Stimulated activated naive CD8-positive, alpha-beta T cell treated with anti-CD3 and anti-CD28 coated beads, Interleukin-15, Interleukin-2, amounts not matched to agents 100 ng/mL and 50 ng/mL, for 24 hours (primary cell): ENCODE measurements at regions not wholly inside any gene's neighbourhood (a gene's known extent, or its start where the extent isn't known, plus 50 kb on each side); places are given as distances from the start of the nearest gene placed in this dataset.

Experiments
- H3K27ac Mint-ChIP-seq: one replicate; pipeline ENCODE4 v1.8.0; 2021; ENCODE audit warnings: mild to moderate bottlenecking, mixed read lengths
- H3K27me3 Mint-ChIP-seq: one replicate; pipeline ENCODE4 v1.8.0; 2021; ENCODE audit warnings: mixed read lengths
- H3K36me3 Mint-ChIP-seq: one replicate; pipeline ENCODE4 v1.8.0; 2021; ENCODE audit warnings: low read depth, mixed read lengths
- H3K4me1 Mint-ChIP-seq: one replicate; pipeline ENCODE4 v1.8.0; 2021; ENCODE audit warnings: low read depth, mixed read lengths
- H3K4me3 Mint-ChIP-seq: one replicate; pipeline ENCODE4 v1.8.0; 2021; ENCODE audit warnings: mild to moderate bottlenecking, mixed read lengths
- H3K9me3 Mint-ChIP-seq: one replicate; pipeline ENCODE4 v1.8.0; 2021; ENCODE audit warnings: mixed read lengths

DNA sequence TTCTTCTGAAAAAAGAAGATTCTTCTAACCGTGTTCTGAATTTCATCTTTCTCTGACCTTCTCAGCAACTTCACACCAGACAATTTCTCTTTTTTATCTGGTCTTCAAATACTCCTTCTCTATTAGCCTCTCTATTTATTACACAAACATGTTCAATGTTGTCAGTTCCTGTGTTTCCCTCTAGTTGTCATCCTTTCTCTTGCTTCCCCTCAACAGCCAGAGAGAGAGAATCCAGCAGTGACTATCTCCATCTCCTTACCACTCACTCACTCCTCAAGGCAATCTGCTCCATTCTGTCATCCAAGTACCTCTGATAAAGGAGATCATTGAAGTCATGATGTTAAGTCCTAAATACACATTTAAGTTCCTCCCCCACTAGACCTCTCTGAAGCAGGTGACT is 491.9 kb upstream of the CHAC2 start:
- Mint-ChIP-seq H3K9me3 (peaks cover 22% of the 10 kb centered on the region), H3K36me3 (no peaks in the 10 kb centered on the region), H3K27me3 (no peaks in the 10 kb centered on the region), H3K27ac (no peak overlapping the region), H3K4me1 (no peaks in the 10 kb centered on the region), H3K4me3 (no peak overlapping the region)

GRCh38 chr2:53268626-53269025 is 499.0 kb upstream of the CHAC2 start:
- Mint-ChIP-seq H3K36me3 (no peaks in the 10 kb centered on the region), H3K9me3 (peaks cover 11% of the 10 kb centered on the region), H3K27ac (no peak overlapping the region)

GRCh38 chr2:53268086-53268485 is 499.5 kb upstream of the CHAC2 start:
- H3K4me3 Mint-ChIP-seq = no peak overlapping the region
- H3K9me3 Mint-ChIP-seq = peaks cover 7% of the 10 kb centered on the region
- no peak overlapping the region for H3K27ac Mint-ChIP-seq
- no peaks in the 10 kb centered on the region for H3K4me1 Mint-ChIP-seq
- H3K27me3 Mint-ChIP-seq = no peaks in the 10 kb centered on the region
- no peaks in the 10 kb centered on the region for H3K36me3 Mint-ChIP-seq

More at GRCh38 chr2:53268626-53269025, 499.0 kb upstream of the CHAC2 start:
- Mint-ChIP-seq H3K27me3 (no peaks in the 10 kb centered on the region), H3K4me1 (no peaks in the 10 kb centered on the region), H3K4me3 (no peak overlapping the region)

DNA sequence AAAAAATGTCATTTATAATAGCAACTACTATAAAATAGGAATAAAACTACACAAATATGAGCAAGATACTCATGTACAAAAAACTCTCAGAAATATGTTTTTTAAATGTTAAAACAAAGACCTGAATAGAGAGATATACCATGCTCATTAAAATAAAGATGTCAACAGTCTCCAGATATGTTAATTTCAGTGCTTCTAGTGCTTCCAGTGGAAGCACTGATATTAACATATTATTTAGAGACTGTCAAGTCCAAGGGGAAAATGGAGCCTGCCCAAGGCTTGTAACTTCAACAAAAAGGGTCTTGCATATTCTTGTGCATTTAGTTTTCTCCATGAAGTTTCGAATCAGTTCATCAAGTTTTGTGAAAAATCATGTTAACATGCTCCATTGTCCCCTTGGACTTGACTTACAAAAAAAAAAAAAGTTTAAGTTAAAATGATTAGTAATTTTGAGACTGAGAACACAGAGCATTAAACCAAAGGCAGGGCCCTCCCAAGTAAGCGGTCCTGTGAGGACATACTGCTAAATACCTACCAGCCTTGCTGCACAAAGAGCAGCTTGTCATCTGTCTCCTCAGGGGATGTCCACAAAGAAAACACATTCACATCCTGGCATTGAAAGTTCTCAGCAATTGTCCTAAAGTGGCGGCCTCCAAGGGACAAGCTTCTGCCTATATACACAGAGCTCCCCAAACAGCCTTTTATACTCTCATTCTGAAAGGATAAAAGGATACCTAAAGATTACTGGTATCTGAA is 501.9 kb upstream of the CHAC2 start:
- Mint-ChIP-seq H3K4me1 (no peaks in the 10 kb centered on the region), H3K4me3 (no peak overlapping the region), H3K27me3 (no peaks in the 10 kb centered on the region), H3K27ac (no peak overlapping the region), H3K9me3 (peaks cover 5% of the 10 kb centered on the region), H3K36me3 (no peaks in the 10 kb centered on the region)

DNA sequence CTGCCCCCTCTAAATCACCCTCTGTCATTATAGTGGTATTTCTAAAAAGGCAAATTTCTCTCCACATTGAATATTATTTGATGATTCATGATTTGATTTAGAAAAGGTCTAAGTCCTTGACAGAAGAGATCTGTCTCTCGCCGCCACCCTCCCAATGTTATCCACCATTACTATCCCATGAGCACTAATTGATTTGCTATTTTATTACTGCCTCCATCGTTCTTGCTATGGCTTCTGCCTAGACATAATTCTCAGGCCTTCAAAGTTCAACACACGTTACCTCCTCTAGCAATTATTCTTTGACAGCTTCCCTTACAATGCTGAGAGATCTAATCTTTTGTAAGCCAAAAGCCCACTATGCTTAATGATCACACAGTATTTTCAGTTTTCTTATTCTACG is 507.0 kb upstream of the CHAC2 start:
- no peaks in the 10 kb centered on the region for H3K4me1 Mint-ChIP-seq
- no peaks in the 10 kb centered on the region for H3K36me3 Mint-ChIP-seq
- peaks cover 9% of the 10 kb centered on the region for H3K9me3 Mint-ChIP-seq
- H3K27me3 Mint-ChIP-seq = no peaks in the 10 kb centered on the region
- H3K27ac Mint-ChIP-seq = no peak overlapping the region
- H3K4me3 Mint-ChIP-seq = no peak overlapping the region

DNA sequence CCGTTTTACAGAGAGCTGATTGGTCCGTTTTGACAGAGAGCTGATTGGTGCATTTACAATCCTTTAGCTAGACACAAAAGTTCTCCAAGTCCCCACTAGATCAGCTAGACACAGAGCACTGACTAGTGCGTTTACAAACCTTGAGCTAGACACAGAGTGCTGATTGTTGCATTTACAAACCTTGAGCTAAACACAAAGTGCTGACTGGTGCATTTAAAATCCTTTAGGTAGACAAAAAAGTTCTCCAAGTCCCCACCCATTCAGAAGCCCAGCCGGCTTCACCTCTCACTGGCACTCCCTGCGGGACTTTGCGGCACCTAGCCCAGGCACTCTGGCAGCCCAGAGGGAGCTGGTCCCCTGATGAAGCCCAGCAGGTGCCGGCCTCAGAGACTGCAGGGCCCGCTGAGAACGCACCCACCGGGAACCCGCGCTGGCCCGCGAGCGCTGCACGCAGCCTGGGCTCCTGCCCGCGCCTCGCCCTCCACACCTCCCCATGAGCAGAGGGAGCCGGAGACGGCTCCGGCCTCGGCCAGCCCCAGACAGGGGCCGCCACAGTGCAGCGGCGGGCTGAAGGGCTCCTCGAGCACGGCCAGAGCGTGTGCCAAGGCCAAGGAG is 508.1 kb upstream of the CHAC2 start:
- Mint-ChIP-seq H3K27ac (no peak overlapping the region), H3K27me3 (no peaks in the 10 kb centered on the region), H3K36me3 (no peaks in the 10 kb centered on the region), H3K4me1 (no peaks in the 10 kb centered on the region), H3K9me3 (peaks cover 9% of the 10 kb centered on the region), H3K4me3 (no peak overlapping the region)

DNA sequence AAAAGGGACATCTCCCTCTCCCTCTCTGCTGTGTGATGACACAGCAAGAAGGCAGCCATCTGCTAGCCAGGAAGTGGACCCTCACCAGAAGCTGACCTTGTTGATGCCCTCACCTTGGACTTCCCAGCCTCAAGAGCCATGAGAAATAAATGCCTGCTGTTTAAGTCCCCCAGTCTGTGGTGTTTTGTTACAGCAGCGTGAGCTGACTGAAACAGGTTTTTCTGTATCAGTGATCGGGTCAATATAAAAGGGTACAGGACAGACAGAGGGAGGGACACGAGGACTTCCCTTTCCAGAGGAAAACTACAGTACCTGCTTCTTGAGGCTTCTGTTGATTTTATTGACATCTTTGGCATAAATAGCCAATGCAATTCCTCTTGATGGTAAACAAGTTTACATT is 510.3 kb upstream of the CHAC2 start:
- Mint-ChIP-seq H3K4me3 (no peak overlapping the region), H3K27me3 (no peaks in the 10 kb centered on the region), H3K9me3 (peaks cover 5% of the 10 kb centered on the region), H3K36me3 (no peaks in the 10 kb centered on the region), H3K27ac (no peak overlapping the region), H3K4me1 (no peaks in the 10 kb centered on the region)

DNA sequence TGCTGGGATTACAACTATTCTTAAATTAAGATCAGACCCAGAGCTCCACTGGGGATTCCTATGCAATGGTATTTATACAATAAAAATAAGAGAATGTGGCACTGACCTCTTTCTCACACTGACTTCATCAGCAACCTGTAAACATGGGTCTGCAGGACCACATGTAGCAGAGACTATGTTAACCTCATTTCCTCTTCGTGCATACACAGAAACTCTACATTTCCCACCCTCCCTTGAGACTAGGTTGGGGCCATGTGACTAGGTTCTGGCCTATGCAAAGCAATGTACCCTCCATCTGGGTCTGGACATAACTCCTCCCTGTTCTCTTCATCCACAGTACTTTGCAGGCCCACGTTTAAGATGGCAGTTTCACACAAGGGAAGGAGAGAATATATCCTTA is 514.4 kb upstream of the CHAC2 start:
- H3K9me3 Mint-ChIP-seq = no peaks in the 10 kb centered on the region
- no peaks in the 10 kb centered on the region for H3K36me3 Mint-ChIP-seq
- H3K27me3 Mint-ChIP-seq = no peaks in the 10 kb centered on the region
- H3K27ac Mint-ChIP-seq = no peak overlapping the region
- H3K4me3 Mint-ChIP-seq = no peak overlapping the region
- H3K4me1 Mint-ChIP-seq = no peaks in the 10 kb centered on the region

DNA sequence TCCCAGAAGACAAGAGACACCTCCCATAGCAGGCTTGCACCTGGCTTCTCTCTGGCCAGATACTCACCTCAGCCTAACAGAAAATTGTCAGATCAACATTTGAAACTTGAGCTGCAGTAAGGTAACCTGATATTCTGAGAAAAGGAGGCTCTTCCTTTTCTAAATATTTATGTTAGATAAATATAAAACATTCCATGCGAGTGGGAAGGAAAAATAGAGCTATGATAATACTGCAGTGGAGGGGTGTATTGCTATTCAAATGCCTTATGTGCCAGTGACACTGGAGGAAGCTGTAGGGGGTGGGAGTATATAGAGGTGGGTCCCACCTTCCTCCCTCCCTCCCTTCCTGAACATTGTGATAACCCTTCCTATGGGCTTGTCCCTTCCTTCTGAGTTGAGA is 515.5 kb upstream of the CHAC2 start:
- H3K4me3 Mint-ChIP-seq = no peak overlapping the region
- H3K27me3 Mint-ChIP-seq = no peaks in the 10 kb centered on the region
- H3K36me3 Mint-ChIP-seq = no peaks in the 10 kb centered on the region
- no peaks in the 10 kb centered on the region for H3K9me3 Mint-ChIP-seq
- H3K27ac Mint-ChIP-seq = no peak overlapping the region
- no peaks in the 10 kb centered on the region for H3K4me1 Mint-ChIP-seq

DNA sequence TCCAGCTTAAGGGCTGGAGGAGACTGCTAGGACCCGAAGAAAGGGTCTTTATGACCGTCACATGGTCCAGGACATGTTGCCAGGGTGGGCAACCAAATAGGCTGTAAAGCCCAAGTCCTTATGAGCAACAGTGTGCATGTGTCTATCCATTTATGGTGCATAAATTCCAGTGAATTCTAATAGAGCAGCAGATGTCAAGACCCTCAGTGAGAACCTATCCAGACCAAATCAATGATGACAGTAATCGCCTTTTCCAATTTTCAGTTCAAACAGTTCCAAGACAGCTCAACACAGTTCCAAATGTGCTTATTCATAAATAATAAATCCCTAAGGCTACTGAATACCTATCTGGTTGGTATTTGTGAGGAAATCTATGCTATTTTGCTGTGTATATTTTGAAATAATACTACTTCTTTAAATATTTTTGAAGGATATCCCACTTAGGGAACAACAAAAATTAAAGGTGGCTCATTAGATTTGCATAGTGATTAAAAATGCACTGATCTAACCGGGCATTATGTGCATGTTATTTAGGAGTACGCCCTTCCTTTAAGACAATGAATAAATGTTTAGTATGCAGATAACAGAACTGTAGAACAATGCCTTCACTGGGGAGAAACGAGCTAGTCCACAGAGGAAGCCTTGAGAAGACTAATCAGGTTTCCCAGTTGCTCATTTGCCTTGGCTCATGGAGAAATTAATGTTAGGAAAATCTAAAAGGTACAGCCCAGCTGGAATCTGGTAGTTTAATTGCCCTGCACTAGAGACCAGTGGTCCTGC is 519.5 kb upstream of the CHAC2 start:
- Mint-ChIP-seq H3K4me1 (no peaks in the 10 kb centered on the region), H3K27me3 (no peaks in the 10 kb centered on the region), H3K27ac (no peak overlapping the region), H3K4me3 (no peak overlapping the region), H3K9me3 (no peaks in the 10 kb centered on the region), H3K36me3 (no peaks in the 10 kb centered on the region)

DNA sequence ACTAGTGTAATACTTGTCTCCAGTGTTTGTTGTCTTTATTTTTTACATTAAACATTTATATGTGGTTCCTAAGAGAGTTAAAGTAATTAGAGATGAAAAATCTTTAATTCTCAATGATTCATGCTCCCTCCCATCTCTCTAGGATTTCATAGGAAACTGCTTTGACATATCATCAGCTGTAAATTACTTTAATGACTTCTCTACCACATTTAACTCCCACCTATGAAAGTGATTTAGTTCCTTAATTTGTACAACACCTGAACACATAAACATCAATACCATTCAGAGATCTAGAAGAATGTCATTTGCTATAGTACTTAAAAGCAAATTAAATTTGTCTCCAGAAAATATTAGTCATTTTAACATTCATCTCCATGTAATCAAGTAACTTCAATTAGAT is 524.2 kb upstream of the CHAC2 start:
- no peaks in the 10 kb centered on the region for H3K36me3 Mint-ChIP-seq

DNA sequence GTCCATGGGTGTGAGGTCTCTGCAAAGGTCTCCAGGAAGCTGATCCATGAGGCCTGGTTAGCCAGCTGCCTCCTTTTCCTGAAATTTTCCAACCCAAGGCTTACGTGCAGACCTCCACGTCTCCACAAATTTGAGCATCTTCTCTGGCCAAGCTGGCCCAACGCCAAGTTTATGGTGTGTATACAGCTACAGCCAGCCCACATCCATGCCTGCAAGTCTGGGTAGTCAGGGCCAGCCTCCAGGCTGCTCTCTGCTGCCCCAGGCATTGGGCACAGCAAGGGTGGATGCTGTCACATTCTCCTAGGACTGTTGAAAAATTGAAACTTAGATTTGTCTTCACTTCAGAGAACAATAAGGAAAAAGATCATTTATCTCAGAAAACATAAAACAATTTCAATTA is 525.5 kb upstream of the CHAC2 start:
- Mint-ChIP-seq H3K4me1 (no peaks in the 10 kb centered on the region), H3K27me3 (no peaks in the 10 kb centered on the region), H3K36me3 (no peaks in the 10 kb centered on the region)

More for the DNA sequence above, 524.2 kb upstream of the CHAC2 start:
- no peaks in the 10 kb centered on the region for H3K4me1 Mint-ChIP-seq
- H3K9me3 Mint-ChIP-seq = no peaks in the 10 kb centered on the region
- H3K4me3 Mint-ChIP-seq = no peak overlapping the region
- H3K27me3 Mint-ChIP-seq = no peaks in the 10 kb centered on the region
- no peak overlapping the region for H3K27ac Mint-ChIP-seq

DNA sequence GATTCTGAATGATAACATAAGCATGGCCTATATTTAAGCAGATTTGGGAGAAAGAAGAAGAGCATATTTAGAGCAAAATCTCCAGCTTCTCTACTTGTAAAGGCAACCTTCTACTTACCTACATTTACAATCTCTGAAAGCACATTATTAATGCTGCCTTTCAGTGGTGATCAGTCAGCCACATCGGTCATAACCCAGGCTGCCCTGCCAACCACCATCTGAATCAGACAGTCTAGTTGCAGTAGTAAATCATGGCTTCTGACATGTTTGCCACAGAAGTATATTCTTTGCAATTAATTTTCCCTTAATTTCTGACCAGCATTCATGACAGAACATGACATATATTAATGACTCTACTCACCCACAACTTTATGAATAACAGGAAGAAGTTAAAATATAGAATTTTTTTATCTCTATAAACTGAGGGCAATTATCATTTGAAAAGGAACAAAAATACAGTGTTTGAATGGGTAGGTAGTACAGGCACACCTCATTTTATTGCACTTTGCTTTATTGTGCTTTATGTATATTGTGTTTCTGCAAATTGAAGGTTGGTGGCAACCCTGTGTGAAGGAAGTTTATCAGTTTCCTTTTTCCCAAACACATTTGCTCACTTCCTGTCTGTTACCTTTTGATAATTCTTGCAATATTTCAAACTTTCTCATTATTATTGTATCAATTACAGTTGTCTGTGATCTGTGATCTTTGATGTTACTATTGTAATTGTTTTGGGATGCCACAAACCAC is 531.6 kb upstream of the CHAC2 start:
- peaks cover 6% of the 10 kb centered on the region for H3K4me1 Mint-ChIP-seq
- no peak overlapping the region for H3K27ac Mint-ChIP-seq
- H3K4me3 Mint-ChIP-seq = no peak overlapping the region
- H3K9me3 Mint-ChIP-seq = no peaks in the 10 kb centered on the region
- H3K36me3 Mint-ChIP-seq = no peaks in the 10 kb centered on the region
- no peaks in the 10 kb centered on the region for H3K27me3 Mint-ChIP-seq

More for the DNA sequence above, 525.5 kb upstream of the CHAC2 start:
- Mint-ChIP-seq H3K4me3 (no peak overlapping the region), H3K27ac (no peak overlapping the region), H3K9me3 (no peaks in the 10 kb centered on the region)

DNA sequence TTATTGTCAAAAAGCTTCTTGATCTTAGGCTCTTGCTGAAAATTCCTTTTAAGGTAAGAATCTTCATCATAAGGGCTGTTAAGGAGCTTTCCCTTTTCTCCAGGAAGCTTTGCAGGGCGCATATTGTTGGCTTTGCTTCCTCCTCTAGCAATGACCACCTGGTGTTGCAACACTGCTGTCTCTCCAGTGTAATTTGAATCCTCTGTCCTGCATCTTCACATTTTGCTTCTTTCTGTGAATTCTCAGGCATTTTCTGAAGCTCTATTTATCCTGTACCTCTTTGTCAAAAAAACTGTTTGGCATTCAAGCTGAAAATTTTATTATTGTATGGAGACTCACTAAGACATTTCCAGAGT is 533.1 kb upstream of the CHAC2 start:
- Mint-ChIP-seq H3K9me3 (no peaks in the 10 kb centered on the region), H3K27ac (no peak overlapping the region), H3K4me3 (no peak overlapping the region)

More for the DNA sequence above, 533.1 kb upstream of the CHAC2 start:
- H3K36me3 Mint-ChIP-seq = no peaks in the 10 kb centered on the region
- H3K27me3 Mint-ChIP-seq = no peaks in the 10 kb centered on the region
- H3K4me1 Mint-ChIP-seq = peaks cover 6% of the 10 kb centered on the region
